OCI-LY3 (cell line): ENCODE measurements at regions not wholly inside any gene's neighbourhood (a gene's known extent, or its start where the extent isn't known, plus 50 kb on each side); places are given as distances from the start of the nearest gene placed in this dataset.

ENCODE experiments used
- H2AFZ ChIP-seq: fragments of 200-600, 300-600 bp; shearing (Covaris generic); 2 replicates; pipeline ENCODE4 v1.6.0; 2014; ENCODE audit warnings: antibody characterized with exemption, low read depth, low read length
- H3K27ac ChIP-seq: fragments of 200-600, 300-600 bp; sonication (generic); 2 replicates; pipeline ENCODE4 v1.5.1; 2014; ENCODE audit warnings: mild to moderate bottlenecking, low read length, moderate library complexity, mixed read lengths
- H3K27me3 ChIP-seq: fragments of 200-600, 300-600 bp; sonication (generic); 2 replicates; pipeline ENCODE4 v1.6.1; 2014; ENCODE audit warnings: low read depth, low read length, mixed read lengths
- H3K36me3 ChIP-seq: fragments of 200-600, 300-600 bp; sonication (generic); replicated peaks from 2 replicates; pipeline ENCODE3; 2014; ENCODE audit warnings: low read depth, low read length, mixed read lengths
- H3K4me1 ChIP-seq: fragments of 300-600, 200-600 bp; sonication (generic); 2 replicates; pipeline ENCODE4 v1.6.1; 2014; ENCODE audit warnings: low read length, mixed read lengths
- H3K4me2 ChIP-seq: fragments of 200-600, 300-600 bp; sonication (generic); 2 replicates; pipeline ENCODE4 v1.6.1; 2014; ENCODE audit warnings: low read length, mixed read lengths
- H3K4me3 ChIP-seq: fragments of 300-600, 200-600 bp; sonication (generic); 2 replicates; pipeline ENCODE4 v1.5.1; 2014; ENCODE audit warnings: antibody characterized with exemption, mild to moderate bottlenecking, low read length, moderate library complexity
- H3K79me2 ChIP-seq: fragments of 300-600, 200-600 bp; shearing (Covaris generic); 2 replicates; pipeline ENCODE4 v1.6.1; 2014; ENCODE audit warnings: mild to moderate bottlenecking, low read length, mixed read lengths
- H3K9ac ChIP-seq: fragments of 300-600, 200-600 bp; shearing (Covaris generic); 2 replicates; pipeline ENCODE4 v1.6.0; 2014; ENCODE audit warnings: mild to moderate bottlenecking, low read length, moderate library complexity
- H3K9me3 ChIP-seq: fragments of 200-600, 300-600 bp; shearing (Covaris generic); 2 replicates; pipeline ENCODE4 v1.6.1; 2014; ENCODE audit warnings: low read length, mixed read lengths; ENCODE audit not compliant: insufficient read depth
- H4K20me1 ChIP-seq: fragments of 200-600, 300-600 bp; sonication (generic); 2 replicates; pipeline ENCODE4 v1.6.1; 2016; ENCODE audit warnings: low read length, mixed read lengths; ENCODE audit not compliant: insufficient read depth
- CTCF ChIP-seq: fragments of 200-600, 300-600 bp; sonication (generic); IDR thresholded peaks from 2 replicates; pipeline ENCODE4 v1.5.1; 2014; ENCODE audit warnings: antibody characterized with exemption, low read length, low read depth
- EZH2phosphoT487 ChIP-seq: fragments of 200-600 bp; shearing (Covaris generic); IDR thresholded peaks from 2 replicates; pipeline ENCODE4 v1.6.1; 2018; ENCODE audit warnings: antibody characterized with exemption, mixed run types, low read depth

DNA sequence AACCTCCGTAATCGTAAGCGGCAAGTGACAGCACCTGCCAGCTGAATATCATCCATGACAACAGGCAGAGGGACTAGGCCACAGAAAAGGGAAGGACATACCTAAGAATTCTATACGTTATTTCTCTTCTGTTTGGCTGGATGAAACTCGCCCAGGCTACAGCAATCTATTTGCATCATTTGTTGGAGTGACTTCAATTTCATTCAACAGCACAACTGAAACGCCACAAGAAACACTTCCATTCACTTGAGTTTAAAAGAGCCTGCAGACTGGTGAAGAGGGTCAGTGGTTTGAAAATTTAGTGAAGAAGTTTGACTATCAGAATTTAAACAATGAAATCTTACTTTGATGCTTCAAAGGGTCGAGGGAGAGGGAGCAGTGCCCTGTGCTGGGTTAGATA is 378.7 kb downstream of the LMO4 start:
- H3K9me3 ChIP-seq = no peaks in the 10 kb centered on the region
- TF ChIP-seq CTCF (no peak), EZH2phosphoT487 (no peak)
- no peak overlapping the region for H3K9ac ChIP-seq
- no peak overlapping the region for H3K27ac ChIP-seq
- no peak overlapping the region for H3K4me2 ChIP-seq
- H3K27me3 ChIP-seq = no peaks in the 10 kb centered on the region
- H3K79me2 ChIP-seq = no peaks in the 10 kb centered on the region
- no peaks in the 10 kb centered on the region for H3K4me1 ChIP-seq
- no peak overlapping the region for H3K4me3 ChIP-seq
- H3K36me3 ChIP-seq = no peaks in the 10 kb centered on the region
- no peak overlapping the region for H2AFZ ChIP-seq
- H4K20me1 ChIP-seq = no peaks in the 10 kb centered on the region

DNA sequence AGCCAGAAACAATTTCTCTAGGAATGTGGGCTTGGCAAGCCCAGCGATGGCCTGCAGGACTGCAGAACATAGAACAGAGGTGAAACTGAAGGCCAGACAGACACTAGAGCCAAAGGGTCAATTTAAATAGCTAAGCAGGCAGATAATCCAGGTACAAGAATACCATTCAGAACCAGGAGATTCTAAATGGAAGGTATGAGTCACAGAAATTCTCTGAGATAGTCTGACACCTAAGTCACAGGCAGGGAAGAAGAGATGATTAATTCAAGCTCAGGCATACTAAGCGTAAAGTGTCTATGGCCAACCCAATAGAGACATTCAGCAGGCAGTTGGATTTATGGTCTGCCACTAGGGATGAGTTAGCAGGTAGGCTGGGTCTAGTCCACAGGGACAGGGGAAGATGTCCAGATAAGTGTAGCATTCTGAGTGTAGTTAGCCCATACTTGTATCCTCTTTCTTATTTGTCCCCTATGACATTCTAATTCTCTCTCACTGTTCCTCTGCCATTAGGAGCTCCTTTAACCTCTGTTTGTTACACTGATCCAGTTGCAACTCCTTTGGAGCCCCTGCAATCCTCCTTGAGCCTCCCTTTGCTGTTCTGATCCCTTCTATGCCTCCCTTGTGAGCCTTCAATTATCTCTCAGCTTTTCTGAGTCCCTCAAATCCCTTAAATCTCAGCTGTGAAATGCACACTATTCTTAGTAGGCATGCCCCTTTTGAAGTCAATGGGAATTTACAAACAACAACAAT is 383.8 kb downstream of the LMO4 start:
- Histone ChIP-seq H3K4me1 (no peaks in the 10 kb centered on the region), H3K27ac (no peak overlapping the region), H3K79me2 (no peaks in the 10 kb centered on the region), H4K20me1 (no peaks in the 10 kb centered on the region), H3K4me2 (no peak overlapping the region), H3K9ac (no peak overlapping the region), H3K9me3 (no peaks in the 10 kb centered on the region), H3K27me3 (no peaks in the 10 kb centered on the region), H3K36me3 (no peaks in the 10 kb centered on the region), H2AFZ (no peak overlapping the region), H3K4me3 (no peak overlapping the region)
- TF ChIP-seq EZH2phosphoT487 (no peak), CTCF (no peak)

DNA sequence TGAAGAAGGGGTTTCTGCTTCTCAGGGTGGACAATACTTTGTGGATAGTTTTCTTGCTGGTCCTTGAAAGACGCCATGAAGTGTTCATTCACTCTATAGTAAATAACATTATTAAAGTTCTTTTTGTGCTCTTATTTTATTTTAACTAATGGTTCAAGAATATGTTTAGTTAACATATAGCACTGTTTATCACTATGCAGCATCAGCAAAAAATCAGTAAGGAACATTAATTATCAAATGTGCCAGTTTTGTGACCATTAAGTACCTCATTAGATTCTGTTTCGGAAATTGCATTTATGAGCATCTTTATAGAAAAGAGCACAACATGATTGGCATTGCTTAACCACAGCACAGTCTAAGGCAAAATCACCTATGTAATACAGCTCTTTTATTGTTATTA is 385.6 kb downstream of the LMO4 start:
- no peak for TF ChIP-seq EZH2phosphoT487
- no peak for TF ChIP-seq CTCF
- Histone ChIP-seq H2AFZ (no peak overlapping the region), H3K27ac (no peak overlapping the region), H3K36me3 (no peaks in the 10 kb centered on the region), H3K4me2 (no peak overlapping the region), H4K20me1 (no peaks in the 10 kb centered on the region), H3K4me3 (no peak overlapping the region), H3K27me3 (no peaks in the 10 kb centered on the region), H3K9ac (no peak overlapping the region), H3K4me1 (no peaks in the 10 kb centered on the region), H3K9me3 (no peaks in the 10 kb centered on the region), H3K79me2 (no peaks in the 10 kb centered on the region)

DNA sequence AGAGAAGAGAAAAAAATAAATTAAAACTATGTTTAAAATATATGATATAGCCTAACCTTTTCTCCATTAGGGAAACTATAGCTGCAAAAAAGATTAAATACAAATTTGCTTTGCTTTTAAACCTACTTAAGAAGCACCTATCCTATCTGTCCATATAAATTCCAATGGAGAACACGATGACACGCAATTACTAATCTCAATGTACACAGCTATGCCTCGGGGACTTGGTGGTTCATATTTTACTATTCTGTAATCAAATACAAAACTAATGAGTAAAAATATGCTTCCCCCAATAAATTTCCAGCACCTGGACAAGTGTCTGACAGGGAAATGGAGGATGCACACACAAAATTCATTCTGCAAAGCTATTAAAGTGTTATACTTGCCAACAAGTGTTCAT is 386.4 kb downstream of the LMO4 start:
- H3K4me1 ChIP-seq = no peaks in the 10 kb centered on the region
- H3K27me3 ChIP-seq = no peaks in the 10 kb centered on the region
- no peaks in the 10 kb centered on the region for H3K9me3 ChIP-seq
- H3K27ac ChIP-seq = no peak overlapping the region
- no peak overlapping the region for H3K4me3 ChIP-seq
- H3K4me2 ChIP-seq = no peak overlapping the region
- TF ChIP-seq EZH2phosphoT487 = no peak
- no peak for TF ChIP-seq CTCF
- no peaks in the 10 kb centered on the region for H3K36me3 ChIP-seq
- H2AFZ ChIP-seq = no peak overlapping the region
- H3K79me2 ChIP-seq = no peaks in the 10 kb centered on the region
- H3K9ac ChIP-seq = no peak overlapping the region
- no peaks in the 10 kb centered on the region for H4K20me1 ChIP-seq
